SU-DHL-6 (cell line): ENCODE measurements at regions not wholly inside any gene's neighbourhood (a gene's known extent, or its start where the extent isn't known, plus 50 kb on each side); places are given as distances from the start of the nearest gene placed in this dataset.

Experiments used
- H2AFZ ChIP-seq: fragments of 200-600 bp; sonication (generic); 2 replicates; pipeline ENCODE4 v1.6.1; 2014; ENCODE audit warnings: low read depth, mild to moderate bottlenecking, moderate library complexity, mixed read lengths, antibody characterized with exemption, low read length; ENCODE audit not compliant: severe bottlenecking
- H3F3A ChIP-seq: fragments of 200-600 bp; shearing (Covaris generic); 2 replicates; pipeline ENCODE4 v1.6.0; 2016; ENCODE audit warnings: antibody characterized with exemption, mild to moderate bottlenecking; ENCODE audit not compliant: insufficient read depth
- H3K27ac ChIP-seq: fragments of 200-600 bp; sonication (generic); 2 replicates; pipeline ENCODE4 v1.5.1; 2016; ENCODE audit warnings: low read depth, mild to moderate bottlenecking, low read length, moderate library complexity, mixed read lengths
- H3K27me3 ChIP-seq: fragments of 200-600 bp; sonication (generic), shearing (Covaris generic); 2 replicates; pipeline ENCODE4 v1.6.0; 2014; ENCODE audit warnings: mild to moderate bottlenecking, low read length
- H3K36me3 ChIP-seq: fragments of 200-600 bp; sonication (generic); 2 replicates; pipeline ENCODE4 v1.6.1; 2014; ENCODE audit warnings: mild to moderate bottlenecking, low read length, mixed read lengths
- H3K4me2 ChIP-seq: fragments of 300-600, 200-600 bp; shearing (Covaris generic), sonication (generic); 2 replicates; pipeline ENCODE4 v1.6.0; 2014; ENCODE audit warnings: low read length, low read depth, mild to moderate bottlenecking; ENCODE audit not compliant: poor library complexity, severe bottlenecking
- H3K4me3 ChIP-seq: fragments of 200-600 bp; sonication (generic); 2 replicates; pipeline ENCODE4 v1.5.1; 2014; ENCODE audit warnings: antibody characterized with exemption, low read length, mild to moderate bottlenecking, mixed read lengths; ENCODE audit not compliant: insufficient read depth, poor library complexity, severe bottlenecking
- H3K79me2 ChIP-seq: fragments of 200-600 bp; sonication (generic); 2 replicates; pipeline ENCODE4 v1.6.1; 2014; ENCODE audit warnings: mild to moderate bottlenecking, low read length, moderate library complexity; ENCODE audit not compliant: insufficient read depth
- H3K9ac ChIP-seq: fragments of 200-600 bp; sonication (generic); 2 replicates; pipeline ENCODE4 v1.7.0; 2014; ENCODE audit warnings: mild to moderate bottlenecking, low read length
- H3K9me2 ChIP-seq: fragments of 200-600 bp; sonication (generic); replicated peaks from 2 replicates; pipeline ENCODE4 v1.6.1; 2014; ENCODE audit warnings: low read length; ENCODE audit not compliant: insufficient read depth
- H3K9me3 ChIP-seq: fragments of 200-600 bp; sonication (generic); 2 replicates; pipeline ENCODE4 v1.6.1; 2014; ENCODE audit warnings: low read length, mixed read lengths; ENCODE audit not compliant: insufficient read depth
- H4K20me1 ChIP-seq: fragments of 200-600 bp; sonication (generic); 2 replicates; pipeline ENCODE4 v1.6.1; 2014; ENCODE audit warnings: low read depth, mild to moderate bottlenecking, antibody characterized with exemption, low read length, moderate library complexity, mixed read lengths
- EZH2phosphoT487 ChIP-seq: fragments of 200-600 bp; sonication (generic), shearing (Covaris generic); conservative IDR thresholded peaks from 2 replicates; pipeline ENCODE4 v1.6.1; 2018; ENCODE audit warnings: mild to moderate bottlenecking, antibody characterized with exemption, low read length, moderate library complexity, mixed read lengths
- TF ChIP-seq, protein P1 (sequence below): fragments of 200-600 bp; sonication (generic); IDR thresholded peaks from one replicate; pipeline ENCODE4 v1.5.1; 2017; ENCODE audit warnings: antibody characterized with exemption, mild to moderate bottlenecking, low read length, moderate library complexity; ENCODE audit not compliant: insufficient read depth, poor library complexity, severe bottlenecking

DNA sequence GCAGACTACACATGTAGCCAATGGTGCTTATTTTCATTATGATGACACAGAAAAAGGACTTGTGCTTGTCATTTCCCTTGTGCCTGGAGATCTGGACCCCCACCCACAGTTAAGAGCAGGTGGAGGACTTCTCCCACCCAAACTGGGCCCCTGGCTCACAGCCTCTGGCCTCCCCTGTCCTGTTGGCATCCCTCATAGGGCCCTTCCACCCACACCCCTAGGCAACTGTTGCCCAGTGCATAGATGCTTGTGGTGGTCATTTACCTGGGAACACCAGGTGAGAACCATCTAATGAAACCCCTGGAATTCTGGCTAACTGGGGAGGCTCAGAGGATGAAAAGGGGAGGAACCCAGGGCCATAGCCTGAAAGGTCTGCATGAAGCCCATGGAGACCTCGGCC, 355.9 kb downstream of the BUD13 start:
- H3F3A ChIP-seq = no peaks in the 10 kb centered on the region
- no peak overlapping the region for H2AFZ ChIP-seq
- H3K9me2 ChIP-seq = no peaks in the 10 kb centered on the region
- H4K20me1 ChIP-seq = no peaks in the 10 kb centered on the region
- H3K4me3 ChIP-seq = no peak overlapping the region
- H3K27me3 ChIP-seq = no peaks in the 10 kb centered on the region
- TF ChIP-seq, protein P1, sequence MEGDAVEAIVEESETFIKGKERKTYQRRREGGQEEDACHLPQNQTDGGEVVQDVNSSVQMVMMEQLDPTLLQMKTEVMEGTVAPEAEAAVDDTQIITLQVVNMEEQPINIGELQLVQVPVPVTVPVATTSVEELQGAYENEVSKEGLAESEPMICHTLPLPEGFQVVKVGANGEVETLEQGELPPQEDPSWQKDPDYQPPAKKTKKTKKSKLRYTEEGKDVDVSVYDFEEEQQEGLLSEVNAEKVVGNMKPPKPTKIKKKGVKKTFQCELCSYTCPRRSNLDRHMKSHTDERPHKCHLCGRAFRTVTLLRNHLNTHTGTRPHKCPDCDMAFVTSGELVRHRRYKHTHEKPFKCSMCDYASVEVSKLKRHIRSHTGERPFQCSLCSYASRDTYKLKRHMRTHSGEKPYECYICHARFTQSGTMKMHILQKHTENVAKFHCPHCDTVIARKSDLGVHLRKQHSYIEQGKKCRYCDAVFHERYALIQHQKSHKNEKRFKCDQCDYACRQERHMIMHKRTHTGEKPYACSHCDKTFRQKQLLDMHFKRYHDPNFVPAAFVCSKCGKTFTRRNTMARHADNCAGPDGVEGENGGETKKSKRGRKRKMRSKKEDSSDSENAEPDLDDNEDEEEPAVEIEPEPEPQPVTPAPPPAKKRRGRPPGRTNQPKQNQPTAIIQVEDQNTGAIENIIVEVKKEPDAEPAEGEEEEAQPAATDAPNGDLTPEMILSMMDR = no peak
- no peak for TF ChIP-seq EZH2phosphoT487
- no peaks in the 10 kb centered on the region for H3K36me3 ChIP-seq
- H3K9me3 ChIP-seq = no peaks in the 10 kb centered on the region
- H3K27ac ChIP-seq = no peak overlapping the region
- H3K4me2 ChIP-seq = no peak overlapping the region
- no peaks in the 10 kb centered on the region for H3K79me2 ChIP-seq
- no peak overlapping the region for H3K9ac ChIP-seq

DNA sequence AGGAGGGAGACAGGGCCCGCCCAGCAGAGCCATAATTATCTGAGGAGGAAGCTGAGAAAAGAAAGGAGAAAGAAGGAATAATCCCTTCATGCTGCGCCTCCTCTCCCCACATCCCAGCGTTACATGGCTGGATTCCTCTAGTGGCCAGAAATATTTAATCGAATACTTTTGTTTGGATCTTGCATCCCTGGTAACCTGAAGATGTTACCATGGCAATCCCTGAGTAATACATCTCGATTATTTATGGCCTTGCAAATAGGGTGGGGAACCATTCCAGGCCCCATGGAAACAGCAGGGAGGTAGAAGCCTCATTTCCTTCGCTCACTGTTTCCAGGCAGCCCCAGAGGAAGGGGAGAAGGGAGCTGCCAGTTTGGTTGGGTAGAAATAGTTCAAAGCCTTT, 357.7 kb downstream of the BUD13 start:
- no peak overlapping the region for H3K4me2 ChIP-seq
- H3K27me3 ChIP-seq = no peaks in the 10 kb centered on the region; the same call in 1 of the 2 replicates
- no peaks in the 10 kb centered on the region for H3K9me3 ChIP-seq
- H3K27ac ChIP-seq = no peak overlapping the region
- H4K20me1 ChIP-seq = no peaks in the 10 kb centered on the region
- no peak overlapping the region for H2AFZ ChIP-seq
- H3F3A ChIP-seq = no peaks in the 10 kb centered on the region
- H3K9ac ChIP-seq = no peak overlapping the region
- no peak overlapping the region for H3K4me3 ChIP-seq
- H3K9me2 ChIP-seq = no peaks in the 10 kb centered on the region
- TF ChIP-seq, protein P1 = no peak
- TF ChIP-seq EZH2phosphoT487 = no peak
- no peaks in the 10 kb centered on the region for H3K36me3 ChIP-seq
- no peaks in the 10 kb centered on the region for H3K79me2 ChIP-seq

DNA sequence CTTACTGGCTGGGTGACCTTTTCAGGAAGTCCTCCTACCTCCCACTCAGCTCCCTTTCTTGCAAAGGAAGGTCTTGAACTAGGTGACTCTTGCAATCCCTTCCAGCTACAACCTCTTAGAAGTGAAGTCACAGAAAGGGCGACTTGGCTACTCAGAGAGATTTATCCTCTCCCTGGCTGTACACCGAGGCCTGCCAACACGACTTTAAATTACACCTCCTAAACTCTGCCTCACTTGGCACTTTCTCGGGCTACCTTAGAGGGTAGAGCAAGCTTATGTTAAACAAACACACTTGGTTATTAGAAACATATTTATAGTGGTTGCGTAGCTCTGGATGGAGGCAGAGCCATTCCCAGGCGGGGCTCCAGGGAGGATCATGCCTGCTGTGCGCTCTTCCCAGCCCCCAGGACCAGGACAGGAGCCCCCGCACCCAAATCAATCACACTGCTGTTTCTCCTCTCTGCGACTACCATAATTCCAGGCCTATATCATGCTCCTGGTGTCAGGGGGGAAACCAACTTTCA, 358.4 kb downstream of the BUD13 start:
- no peak for TF ChIP-seq EZH2phosphoT487
- TF ChIP-seq, protein P1 = no peak
- H3K4me2 ChIP-seq = no peak overlapping the region

More for the DNA sequence above, 358.4 kb downstream of the BUD13 start:
- no peaks in the 10 kb centered on the region for H3K9me3 ChIP-seq
- H2AFZ ChIP-seq = no peak overlapping the region
- no peaks in the 10 kb centered on the region for H4K20me1 ChIP-seq
- no peaks in the 10 kb centered on the region for H3F3A ChIP-seq
- H3K36me3 ChIP-seq = no peaks in the 10 kb centered on the region
- H3K79me2 ChIP-seq = no peaks in the 10 kb centered on the region
- H3K9ac ChIP-seq = no peak overlapping the region
- H3K4me3 ChIP-seq = no peak overlapping the region
- H3K27ac ChIP-seq = no peak overlapping the region
- no peaks in the 10 kb centered on the region; the same call in 1 of the 2 replicates for H3K27me3 ChIP-seq
- H3K9me2 ChIP-seq = no peaks in the 10 kb centered on the region
